OCI-LY3 (cell line): ENCODE measurements at regions not wholly inside any gene's neighbourhood (a gene's known extent, or its start where the extent isn't known, plus 50 kb on each side); places are given as distances from the start of the nearest gene placed in this dataset.

Source experiments
- H2AFZ ChIP-seq: fragments of 200-600, 300-600 bp; shearing (Covaris generic); 2 replicates; pipeline ENCODE4 v1.6.0; 2014; ENCODE audit warnings: antibody characterized with exemption, low read depth, low read length
- H3K27ac ChIP-seq: fragments of 200-600, 300-600 bp; sonication (generic); 2 replicates; pipeline ENCODE4 v1.5.1; 2014; ENCODE audit warnings: mild to moderate bottlenecking, low read length, moderate library complexity, mixed read lengths
- H3K27me3 ChIP-seq: fragments of 200-600, 300-600 bp; sonication (generic); 2 replicates; pipeline ENCODE4 v1.6.1; 2014; ENCODE audit warnings: low read depth, low read length, mixed read lengths
- H3K36me3 ChIP-seq: fragments of 200-600, 300-600 bp; sonication (generic); replicated peaks from 2 replicates; pipeline ENCODE3; 2014; ENCODE audit warnings: low read depth, low read length, mixed read lengths
- H3K4me1 ChIP-seq: fragments of 300-600, 200-600 bp; sonication (generic); 2 replicates; pipeline ENCODE4 v1.6.1; 2014; ENCODE audit warnings: low read length, mixed read lengths
- H3K4me2 ChIP-seq: fragments of 200-600, 300-600 bp; sonication (generic); 2 replicates; pipeline ENCODE4 v1.6.1; 2014; ENCODE audit warnings: low read length, mixed read lengths
- H3K4me3 ChIP-seq: fragments of 300-600, 200-600 bp; sonication (generic); 2 replicates; pipeline ENCODE4 v1.5.1; 2014; ENCODE audit warnings: antibody characterized with exemption, mild to moderate bottlenecking, low read length, moderate library complexity
- H3K79me2 ChIP-seq: fragments of 300-600, 200-600 bp; shearing (Covaris generic); 2 replicates; pipeline ENCODE4 v1.6.1; 2014; ENCODE audit warnings: mild to moderate bottlenecking, low read length, mixed read lengths
- H3K9ac ChIP-seq: fragments of 300-600, 200-600 bp; shearing (Covaris generic); 2 replicates; pipeline ENCODE4 v1.6.0; 2014; ENCODE audit warnings: mild to moderate bottlenecking, low read length, moderate library complexity
- H3K9me3 ChIP-seq: fragments of 200-600, 300-600 bp; shearing (Covaris generic); 2 replicates; pipeline ENCODE4 v1.6.1; 2014; ENCODE audit warnings: low read length, mixed read lengths; ENCODE audit not compliant: insufficient read depth
- H4K20me1 ChIP-seq: fragments of 200-600, 300-600 bp; sonication (generic); 2 replicates; pipeline ENCODE4 v1.6.1; 2016; ENCODE audit warnings: low read length, mixed read lengths; ENCODE audit not compliant: insufficient read depth
- EZH2phosphoT487 ChIP-seq: fragments of 200-600 bp; shearing (Covaris generic); IDR thresholded peaks from 2 replicates; pipeline ENCODE4 v1.6.1; 2018; ENCODE audit warnings: antibody characterized with exemption, mixed run types, low read depth
- TF ChIP-seq, protein P1 (sequence below): fragments of 200-600, 300-600 bp; sonication (generic); IDR thresholded peaks from 2 replicates; pipeline ENCODE4 v1.5.1; 2014; ENCODE audit warnings: antibody characterized with exemption, low read length, low read depth

- no peak overlapping the region for H2AFZ ChIP-seq
- H3K9ac ChIP-seq = no peak overlapping the region
- H3K9me3 ChIP-seq = no peaks in the 10 kb centered on the region
- H3K4me2 ChIP-seq = no peak overlapping the region
- H4K20me1 ChIP-seq = no peaks in the 10 kb centered on the region
- no peaks in the 10 kb centered on the region for H3K27me3 ChIP-seq
- H3K36me3 ChIP-seq = no peaks in the 10 kb centered on the region
- H3K4me3 ChIP-seq = no peak overlapping the region
- no peak for TF ChIP-seq EZH2phosphoT487
- TF ChIP-seq, protein P1, sequence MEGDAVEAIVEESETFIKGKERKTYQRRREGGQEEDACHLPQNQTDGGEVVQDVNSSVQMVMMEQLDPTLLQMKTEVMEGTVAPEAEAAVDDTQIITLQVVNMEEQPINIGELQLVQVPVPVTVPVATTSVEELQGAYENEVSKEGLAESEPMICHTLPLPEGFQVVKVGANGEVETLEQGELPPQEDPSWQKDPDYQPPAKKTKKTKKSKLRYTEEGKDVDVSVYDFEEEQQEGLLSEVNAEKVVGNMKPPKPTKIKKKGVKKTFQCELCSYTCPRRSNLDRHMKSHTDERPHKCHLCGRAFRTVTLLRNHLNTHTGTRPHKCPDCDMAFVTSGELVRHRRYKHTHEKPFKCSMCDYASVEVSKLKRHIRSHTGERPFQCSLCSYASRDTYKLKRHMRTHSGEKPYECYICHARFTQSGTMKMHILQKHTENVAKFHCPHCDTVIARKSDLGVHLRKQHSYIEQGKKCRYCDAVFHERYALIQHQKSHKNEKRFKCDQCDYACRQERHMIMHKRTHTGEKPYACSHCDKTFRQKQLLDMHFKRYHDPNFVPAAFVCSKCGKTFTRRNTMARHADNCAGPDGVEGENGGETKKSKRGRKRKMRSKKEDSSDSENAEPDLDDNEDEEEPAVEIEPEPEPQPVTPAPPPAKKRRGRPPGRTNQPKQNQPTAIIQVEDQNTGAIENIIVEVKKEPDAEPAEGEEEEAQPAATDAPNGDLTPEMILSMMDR = no peak
- no peaks in the 10 kb centered on the region for H3K79me2 ChIP-seq
- H3K27ac ChIP-seq = no peak overlapping the region
- H3K4me1 ChIP-seq = no peaks in the 10 kb centered on the region
These were observed 117.6 kb downstream of the LEPR start for GRCh38 chr1:65538086-65538485.

GRCh38 chr1:65538664-65539063 lies 118.2 kb downstream of the LEPR start:
- H4K20me1 ChIP-seq = no peaks in the 10 kb centered on the region
- H3K4me2 ChIP-seq = no peak overlapping the region
- H3K36me3 ChIP-seq = no peaks in the 10 kb centered on the region
- H3K9me3 ChIP-seq = no peaks in the 10 kb centered on the region
- H3K79me2 ChIP-seq = no peaks in the 10 kb centered on the region
- H3K27me3 ChIP-seq = no peaks in the 10 kb centered on the region
- H2AFZ ChIP-seq = no peak overlapping the region
- TF ChIP-seq, protein P1 = no peak
- TF ChIP-seq EZH2phosphoT487 = no peak
- H3K4me1 ChIP-seq = no peaks in the 10 kb centered on the region
- no peak overlapping the region for H3K9ac ChIP-seq
- H3K4me3 ChIP-seq = no peak overlapping the region
- no peak overlapping the region for H3K27ac ChIP-seq

DNA sequence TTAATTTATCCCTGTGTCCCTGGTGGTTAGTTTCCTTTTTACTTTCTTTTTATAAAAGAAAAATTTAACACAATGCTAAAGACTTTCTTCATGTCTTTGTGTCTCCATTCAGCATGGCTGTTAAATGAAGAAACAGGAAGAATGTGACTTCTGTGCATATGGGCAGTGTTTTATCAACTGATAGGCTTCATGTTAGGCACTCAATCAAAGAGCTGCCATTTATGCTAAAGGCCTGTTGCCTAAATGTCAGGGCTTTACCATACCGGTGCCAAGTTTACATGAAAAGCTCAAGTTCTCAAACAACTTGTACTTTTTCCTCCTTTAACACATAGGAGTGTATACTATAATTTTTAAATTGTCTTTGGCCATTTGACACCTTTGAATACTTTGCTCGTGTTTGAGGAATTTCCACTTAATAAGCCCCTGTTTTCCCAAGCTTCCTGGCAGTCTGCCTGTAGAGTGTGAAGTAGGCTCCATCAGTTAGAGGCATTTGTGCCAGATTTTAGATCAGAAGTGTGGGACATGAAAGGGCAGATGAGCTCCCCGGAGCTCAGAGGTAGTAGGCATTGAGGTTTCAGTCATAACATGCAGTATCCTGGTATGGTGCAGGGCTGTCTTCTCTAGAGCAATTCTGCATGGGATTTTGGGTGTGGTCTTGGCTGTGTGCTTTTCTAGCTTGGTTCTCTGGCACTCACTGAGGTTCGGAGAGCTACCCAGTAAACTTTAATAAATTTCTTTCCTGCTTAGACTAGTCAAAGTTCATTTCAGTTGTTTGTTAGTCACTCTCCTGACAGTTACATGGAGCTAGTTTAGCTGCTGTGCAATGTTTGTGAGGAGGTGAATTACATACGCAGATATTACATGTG lies 119.0 kb downstream of the LEPR start:
- Histone ChIP-seq H3K9me3 (no peaks in the 10 kb centered on the region), H3K79me2 (no peaks in the 10 kb centered on the region), H3K27ac (no peak overlapping the region), H3K4me1 (no peaks in the 10 kb centered on the region), H3K9ac (no peak overlapping the region), H3K27me3 (no peaks in the 10 kb centered on the region), H3K4me2 (no peak overlapping the region), H3K4me3 (no peak overlapping the region), H3K36me3 (no peaks in the 10 kb centered on the region), H2AFZ (no peak overlapping the region), H4K20me1 (no peaks in the 10 kb centered on the region)
- TF ChIP-seq, protein P1 = no peak
- no peak for TF ChIP-seq EZH2phosphoT487

DNA sequence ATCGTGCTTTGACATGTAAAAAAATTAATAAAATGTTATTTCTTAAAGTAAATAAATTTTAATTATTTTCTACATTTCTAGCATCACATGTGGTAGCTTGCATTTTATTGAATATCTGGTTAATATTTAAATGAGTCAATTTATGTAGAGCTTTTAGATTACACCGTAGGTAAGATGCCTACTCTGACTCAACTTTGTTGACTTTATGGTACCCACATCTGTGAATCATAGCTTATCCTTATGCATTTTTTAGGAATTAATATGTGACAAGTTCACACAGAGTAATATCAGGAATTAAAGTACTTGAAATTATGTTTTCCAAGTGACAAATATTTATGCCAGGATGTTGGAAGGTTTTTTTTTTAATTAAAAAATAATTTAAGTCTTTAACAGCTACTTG lies 120.7 kb downstream of the LEPR start:
- H3K27ac ChIP-seq = no peak overlapping the region
- H2AFZ ChIP-seq = no peak overlapping the region
- no peaks in the 10 kb centered on the region for H3K79me2 ChIP-seq
- H3K4me2 ChIP-seq = no peak overlapping the region
- no peaks in the 10 kb centered on the region for H3K9me3 ChIP-seq
- H3K9ac ChIP-seq = no peak overlapping the region
- no peak overlapping the region for H3K4me3 ChIP-seq
- H4K20me1 ChIP-seq = no peaks in the 10 kb centered on the region
- H3K36me3 ChIP-seq = no peaks in the 10 kb centered on the region
- TF ChIP-seq EZH2phosphoT487 = no peak
- TF ChIP-seq, protein P1 = no peak
- H3K4me1 ChIP-seq = no peaks in the 10 kb centered on the region
- no peaks in the 10 kb centered on the region for H3K27me3 ChIP-seq
